SH-SY5Y (cell line): ENCODE measurements at regions not wholly inside any gene's neighbourhood (a gene's known extent, or its start where the extent isn't known, plus 50 kb on each side); places are given as distances from the start of the nearest gene placed in this dataset.

Experiments
- GATA2 ChIP-seq: IDR thresholded peaks from 2 replicates; pipeline ENCODE4 v1.6.1; 2011; ENCODE audit warnings: mild to moderate bottlenecking, low read depth, low read length
- GATA3 ChIP-seq: IDR thresholded peaks from 2 replicates; pipeline ENCODE4 v1.6.1; 2011; ENCODE audit warnings: low read depth, mild to moderate bottlenecking, low read length, moderate library complexity

GRCh38 chr16:26267641-26268040 lies 575.9 kb downstream of the HS3ST4 start:
- TF ChIP-seq GATA3, result no peak
- no peak for TF ChIP-seq GATA2
